HEK293 (cell line): ENCODE measurements at regions not wholly inside any gene's neighbourhood (a gene's known extent, or its start where the extent isn't known, plus 50 kb on each side); places are given as distances from the start of the nearest gene placed in this dataset.
"Not testable (repeated sequence)": the region's sequence is repeated elsewhere in the genome, so short reads cannot be mapped to it uniquely, and the experiment has no call there.

Experiments
- CTCF ChIA-PET: fragments of 350-600 bp; formaldehyde crosslinking; extraction: SDS; loops from one replicate; lab custom pipeline; 2021; ENCODE audit warnings: antibody characterized with exemption; lab: Yijun Ruan, JAX
- POLR2A ChIA-PET: fragments of 300-600 bp; formaldehyde crosslinking; extraction: SDS; loops from one replicate; lab custom pipeline; 2020; ENCODE audit warnings: antibody characterized with exemption, inconsistent platforms; lab: Yijun Ruan, JAX
- H3K27ac ChIP-seq: fragments of 200-500 bp; sonication (Bioruptor generic); 2 replicates; pipeline ENCODE4 v1.5.1; 2014; ENCODE audit warnings: low read depth, low read length, control low read depth, inconsistent platforms; ENCODE audit errors: extremely low read depth
- H3K36me3 ChIP-seq, 2 experiments: fragments of 200-500 bp in 1 of 2; sonication (Bioruptor generic) in 1 of 2; 1 replicate in 1 of 2; 2 replicates in 1 of 2; pipeline ENCODE4 v1.5.1; 2014 to 2017; ENCODE audit warnings: inconsistent platforms in 2 of 2, low read length in 2 of 2; ENCODE audit not compliant: control insufficient read depth in 2 of 2, insufficient read depth in 1 of 2
- H3K4me1 ChIP-seq: fragments of 200-500 bp; sonication (Bioruptor generic); 2 replicates; pipeline ENCODE4 v1.5.1; 2014; ENCODE audit warnings: mild to moderate bottlenecking, low read length, inconsistent platforms; ENCODE audit not compliant: control insufficient read depth, insufficient read depth
- H3K4me3 ChIP-seq: 2 replicates; pipeline ENCODE4 v1.5.1; 2011; ENCODE audit warnings: low read depth, mild to moderate bottlenecking, control low read depth, low read length, moderate library complexity
- H3K9me3 ChIP-seq: fragments of 200-500 bp; sonication (Bioruptor generic); 2 replicates; pipeline ENCODE4 v1.5.1; 2014; ENCODE audit warnings: low read depth, low read length, inconsistent platforms; ENCODE audit not compliant: control insufficient read depth, insufficient read depth
- BCL11A ChIP-seq: fragments of 450-650 bp; formaldehyde crosslinking; IDR thresholded peaks from 2 replicates; pipeline ENCODE4 v1.5.1; 2016; ENCODE audit warnings: low read depth, missing biosample characterization, missing genetic modification characterization
- BCL11B ChIP-seq: fragments of 450-650 bp; formaldehyde crosslinking; IDR thresholded peaks from 2 replicates; pipeline ENCODE4 v1.5.1; 2016; ENCODE audit warnings: low read depth, missing biosample characterization, missing genetic modification characterization
- FEZF1 ChIP-seq: fragments of 450-650 bp; formaldehyde crosslinking; IDR thresholded peaks from 2 replicates; pipeline ENCODE4 v1.5.1; 2016; ENCODE audit warnings: missing biosample characterization, missing genetic modification characterization
- KLF7 ChIP-seq: fragments of 450-650 bp; formaldehyde crosslinking; IDR thresholded peaks from 2 replicates; pipeline ENCODE4 v1.5.1; 2016; ENCODE audit warnings: missing biosample characterization, missing genetic modification characterization, borderline replicate concordance
- MEIS1 ChIP-seq: sonication (generic); formaldehyde crosslinking; IDR thresholded peaks from 2 replicates; pipeline ENCODE4 v1.8.1; 2022; ENCODE audit warnings: missing genetic modification reagents, mild to moderate bottlenecking, borderline replicate concordance
- OSR2 ChIP-seq: fragments of 450-650 bp; formaldehyde crosslinking; IDR thresholded peaks from 2 replicates; pipeline ENCODE4 v1.5.1; 2016; ENCODE audit warnings: missing biosample characterization, missing genetic modification characterization
- TCF7L2 ChIP-seq: IDR thresholded peaks from 2 replicates; pipeline ENCODE4 v1.6.1; 2011; ENCODE audit warnings: low read depth, mild to moderate bottlenecking, inconsistent platforms, low read length, moderate library complexity, borderline replicate concordance
- ZBTB10 ChIP-seq: fragments of 450-650 bp; formaldehyde crosslinking; IDR thresholded peaks from 2 replicates; pipeline ENCODE4 v1.5.1; 2016; ENCODE audit warnings: missing biosample characterization, missing genetic modification characterization
- ZBTB48 ChIP-seq: fragments of 450-650 bp; formaldehyde crosslinking; IDR thresholded peaks from 2 replicates; pipeline ENCODE4 v1.5.1; 2016; ENCODE audit warnings: missing biosample characterization, missing genetic modification characterization
- ZFP37 ChIP-seq: fragments of 450-650 bp; formaldehyde crosslinking; IDR thresholded peaks from 2 replicates; pipeline ENCODE4 v1.5.1; 2016; ENCODE audit warnings: missing biosample characterization, missing genetic modification characterization
- ZNF266 ChIP-seq: fragments of 450-650 bp; formaldehyde crosslinking; IDR thresholded peaks from 2 replicates; pipeline ENCODE4 v1.5.1; 2016; ENCODE audit warnings: missing biosample characterization, missing genetic modification characterization, low read depth
- ZNF426 ChIP-seq: fragments of 450-650 bp; formaldehyde crosslinking; IDR thresholded peaks from 2 replicates; pipeline ENCODE4 v1.5.1; 2017; ENCODE audit warnings: missing biosample characterization, missing genetic modification characterization, mild to moderate bottlenecking, inconsistent platforms, moderate library complexity
- ZNF473 ChIP-seq: fragments of 450-650 bp; formaldehyde crosslinking; IDR thresholded peaks from 2 replicates; pipeline ENCODE4 v1.5.1; 2017; ENCODE audit warnings: missing biosample characterization, missing genetic modification characterization
- ZNF580 ChIP-seq: fragments of 450-650 bp; formaldehyde crosslinking; IDR thresholded peaks from 2 replicates; pipeline ENCODE4 v1.5.1; 2016; ENCODE audit warnings: missing biosample characterization, missing genetic modification characterization
- ZNF600 ChIP-seq: fragments of 450-650 bp; formaldehyde crosslinking; IDR thresholded peaks from 2 replicates; pipeline ENCODE4 v1.5.1; 2016; ENCODE audit warnings: missing biosample characterization, missing genetic modification characterization
- ZNF621 ChIP-seq: fragments of 450-650 bp; formaldehyde crosslinking; IDR thresholded peaks from 2 replicates; pipeline ENCODE4 v1.5.1; 2017; ENCODE audit warnings: missing biosample characterization, missing genetic modification characterization
- ZNF660 ChIP-seq: fragments of 450-650 bp; IDR thresholded peaks from 2 replicates; pipeline ENCODE4 v1.5.1; 2018; ENCODE audit warnings: missing biosample characterization, mild to moderate bottlenecking, missing genetic modification characterization
- TF ChIP-seq, protein P1 (sequence below): fragments of 450-650 bp; formaldehyde crosslinking; IDR thresholded peaks from 2 replicates; pipeline ENCODE4 v1.5.1; 2016; ENCODE audit warnings: missing biosample characterization, missing genetic modification characterization, borderline replicate concordance

DNA sequence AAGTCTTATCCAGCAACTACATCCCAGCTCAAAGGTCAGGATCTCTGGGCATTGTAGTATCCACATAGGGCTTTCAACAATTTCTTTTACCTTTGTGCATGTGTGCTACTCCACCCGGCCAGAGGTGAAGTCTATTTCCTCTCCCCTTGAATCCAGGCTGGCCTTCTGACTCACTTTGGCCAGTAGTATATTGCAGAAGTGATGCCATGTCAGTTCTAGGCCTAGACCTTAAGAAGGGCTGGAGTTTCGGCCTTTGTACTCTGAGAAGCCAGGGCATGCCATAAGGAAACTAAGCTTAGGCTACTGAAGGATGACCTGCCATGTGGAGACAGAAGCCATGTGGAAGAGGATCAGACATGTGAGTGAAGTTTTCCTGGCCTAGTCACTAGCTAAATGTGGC is 191.2 kb upstream of the ATP6AP2 start:
- Histone ChIP-seq H3K4me1 (peaks cover 3% of the 10 kb centered on the region; the same call in 1 of the 2 replicates), H3K4me3 (no peak overlapping the region), H3K36me3 (no peaks in the 10 kb centered on the region), H3K27ac (no peak overlapping the region), H3K9me3 (no peaks in the 10 kb centered on the region)
- ChIA-PET POLR2A (no interaction called here), CTCF (interaction anchor here (0.6 kb wide), 1 partner anchor 87 kb away, joined by 5 read pairs; no protein-coding TSS in a partner anchor)
- TF ChIP-seq ZNF600 (tag by site-specific recombination) (no peak), KLF7 (tag by site-specific recombination) (no peak), ZNF660 (no peak), BCL11B (tag by site-specific recombination) (no peak), TCF7L2 (no peak)

DNA sequence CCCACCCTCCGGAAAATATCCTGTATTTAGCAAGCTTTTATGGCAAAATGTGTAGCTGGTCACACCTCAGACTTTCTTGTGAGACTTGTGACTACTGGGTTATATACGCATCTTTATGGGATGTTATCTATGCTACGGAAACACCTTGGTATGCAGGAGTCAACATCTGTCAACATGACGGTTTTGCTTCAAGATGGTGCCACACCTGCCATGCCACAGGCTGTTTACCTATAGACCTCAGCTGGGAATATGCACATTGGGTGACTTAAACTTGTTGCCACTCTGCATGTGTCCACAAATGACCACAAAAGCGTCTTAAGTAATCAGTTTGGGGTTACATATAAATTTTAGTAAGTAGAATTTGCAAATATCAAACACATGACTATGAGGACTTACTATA is 192.3 kb upstream of the ATP6AP2 start:
- H3K4me3 ChIP-seq = no peak overlapping the region
- H3K9me3 ChIP-seq = no peaks in the 10 kb centered on the region
- ChIA-PET CTCF (no interaction called here), POLR2A (no interaction called here)
- TF ChIP-seq ZNF473 (tag by site-specific recombination) (no peak), BCL11A (tag by site-specific recombination) (no peak)
- H3K4me1 ChIP-seq = peaks cover 3% of the 10 kb centered on the region; the same call in 1 of the 2 replicates
- H3K36me3 ChIP-seq = no peaks in the 10 kb centered on the region
- no peak overlapping the region for H3K27ac ChIP-seq

DNA sequence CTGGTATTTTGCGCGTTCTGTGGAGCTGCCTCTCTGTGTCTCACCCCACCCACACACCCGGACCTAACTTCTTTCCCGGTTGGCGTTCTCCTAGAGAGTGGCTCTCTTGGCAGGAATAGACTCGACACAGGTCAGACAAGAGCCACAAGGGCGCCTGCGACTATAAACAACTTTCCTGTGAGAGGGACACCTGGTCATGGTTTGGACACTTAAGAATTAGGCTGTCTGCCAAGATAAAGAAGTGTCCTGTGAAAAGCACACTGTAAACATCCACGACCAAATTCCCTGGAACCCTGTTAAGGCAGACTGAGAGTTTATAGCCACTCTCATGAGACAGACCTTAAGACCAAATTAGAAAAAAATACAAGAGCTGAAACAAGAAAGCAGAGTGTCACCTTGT is 192.9 kb upstream of the ATP6AP2 start:
- H3K4me1 ChIP-seq, H3K36me3 ChIP-seq, H3K9me3 ChIP-seq, POLR2A ChIA-PET, H3K27ac ChIP-seq, CTCF ChIA-PET, H3K4me3 ChIP-seq: not testable (repeated sequence)
- peak; percentile 45 for TF ChIP-seq FEZF1 (tag by site-specific recombination)

- POLR2A ChIA-PET, H3K36me3 ChIP-seq, H3K4me3 ChIP-seq, H3K27ac ChIP-seq, CTCF ChIA-PET, H3K9me3 ChIP-seq, H3K4me1 ChIP-seq: not testable (repeated sequence)
Measured at GRCh38 chrX:40387311-40387710, 193.5 kb upstream of the ATP6AP2 start.

DNA sequence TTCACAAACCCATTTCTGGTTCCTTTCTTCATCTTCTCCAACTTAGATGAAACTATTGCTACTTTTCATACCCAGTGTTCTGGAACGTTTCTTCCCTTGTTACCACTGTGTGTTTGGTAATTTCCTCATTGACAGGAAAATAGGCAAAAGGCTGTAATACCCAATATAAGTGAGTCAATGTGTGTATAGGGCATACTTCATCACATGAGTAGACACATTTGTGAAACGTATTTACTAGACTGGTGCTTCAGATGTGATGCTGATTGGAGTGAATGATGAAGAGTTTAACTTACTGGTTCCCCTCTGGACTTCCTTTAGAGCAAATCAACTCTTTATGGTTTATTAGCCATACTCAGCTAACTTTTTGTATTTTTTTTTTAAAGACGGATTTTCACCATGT is 195.1 kb upstream of the ATP6AP2 start:
- peaks cover 3% of the 10 kb centered on the region; the same call in 1 of the 2 replicates for H3K4me1 ChIP-seq
- ChIA-PET CTCF (no interaction called here), POLR2A (no interaction called here)
- H3K4me3 ChIP-seq = no peak overlapping the region
- H3K36me3 ChIP-seq = no peaks in the 10 kb centered on the region
- H3K9me3 ChIP-seq = no peaks in the 10 kb centered on the region
- no peak overlapping the region for H3K27ac ChIP-seq
- TF ChIP-seq ZNF660 (no peak), OSR2 (tag by site-specific recombination) (no peak), ZBTB10 (tag by site-specific recombination) (no peak), ZNF266 (tag by site-specific recombination) (no peak), ZBTB48 (tag by site-specific recombination) (no peak), ZFP37 (no peak), ZNF426 (tag by site-specific recombination) (no peak), MEIS1 (CRISPR knock-in tag) (no peak), ZNF621 (tag by site-specific recombination) (no peak), ZNF580 (tag by site-specific recombination) (no peak)
- TF ChIP-seq, protein P1, sequence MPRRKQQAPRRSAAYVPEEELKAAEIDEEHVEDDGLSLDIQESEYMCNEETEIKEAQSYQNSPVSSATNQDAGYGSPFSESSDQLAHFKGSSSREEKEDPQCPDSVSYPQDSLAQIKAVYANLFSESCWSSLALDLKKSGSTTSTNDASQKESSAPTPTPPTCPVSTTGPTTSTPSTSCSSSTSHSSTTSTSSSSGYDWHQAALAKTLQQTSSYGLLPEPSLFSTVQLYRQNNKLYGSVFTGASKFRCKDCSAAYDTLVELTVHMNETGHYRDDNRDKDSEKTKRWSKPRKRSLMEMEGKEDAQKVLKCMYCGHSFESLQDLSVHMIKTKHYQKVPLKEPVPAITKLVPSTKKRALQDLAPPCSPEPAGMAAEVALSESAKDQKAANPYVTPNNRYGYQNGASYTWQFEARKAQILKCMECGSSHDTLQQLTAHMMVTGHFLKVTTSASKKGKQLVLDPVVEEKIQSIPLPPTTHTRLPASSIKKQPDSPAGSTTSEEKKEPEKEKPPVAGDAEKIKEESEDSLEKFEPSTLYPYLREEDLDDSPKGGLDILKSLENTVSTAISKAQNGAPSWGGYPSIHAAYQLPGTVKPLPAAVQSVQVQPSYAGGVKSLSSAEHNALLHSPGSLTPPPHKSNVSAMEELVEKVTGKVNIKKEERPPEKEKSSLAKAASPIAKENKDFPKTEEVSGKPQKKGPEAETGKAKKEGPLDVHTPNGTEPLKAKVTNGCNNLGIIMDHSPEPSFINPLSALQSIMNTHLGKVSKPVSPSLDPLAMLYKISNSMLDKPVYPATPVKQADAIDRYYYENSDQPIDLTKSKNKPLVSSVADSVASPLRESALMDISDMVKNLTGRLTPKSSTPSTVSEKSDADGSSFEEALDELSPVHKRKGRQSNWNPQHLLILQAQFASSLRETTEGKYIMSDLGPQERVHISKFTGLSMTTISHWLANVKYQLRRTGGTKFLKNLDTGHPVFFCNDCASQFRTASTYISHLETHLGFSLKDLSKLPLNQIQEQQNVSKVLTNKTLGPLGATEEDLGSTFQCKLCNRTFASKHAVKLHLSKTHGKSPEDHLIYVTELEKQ (tag by site-specific recombination) = no peak
